ENCODE measurements at regions not wholly inside any gene's neighbourhood (a gene's known extent, or its start where the extent isn't known, plus 50 kb on each side); places are given as distances from the start of the nearest gene placed in this dataset.

DNA sequence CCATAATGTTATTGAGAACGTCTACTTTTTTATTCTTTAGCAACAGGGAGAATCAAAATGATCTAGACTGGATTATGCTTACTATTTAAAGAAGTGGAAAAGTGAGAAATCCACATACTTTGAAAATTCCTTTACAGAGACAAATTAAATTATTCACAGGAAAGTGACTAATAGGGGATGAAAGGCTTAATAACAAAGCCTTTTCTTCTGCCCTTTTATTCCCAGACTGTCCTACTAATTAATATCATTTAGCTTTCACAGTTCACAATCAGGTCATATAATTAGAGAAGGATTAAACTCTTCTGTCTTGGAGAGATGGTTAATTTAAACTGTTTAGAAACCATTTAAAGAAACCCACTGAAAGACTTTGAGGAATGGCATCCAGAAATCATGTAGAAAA, 58.8 kb downstream of the ARL4A start:
- TF ChIP-seq, protein P1, sequence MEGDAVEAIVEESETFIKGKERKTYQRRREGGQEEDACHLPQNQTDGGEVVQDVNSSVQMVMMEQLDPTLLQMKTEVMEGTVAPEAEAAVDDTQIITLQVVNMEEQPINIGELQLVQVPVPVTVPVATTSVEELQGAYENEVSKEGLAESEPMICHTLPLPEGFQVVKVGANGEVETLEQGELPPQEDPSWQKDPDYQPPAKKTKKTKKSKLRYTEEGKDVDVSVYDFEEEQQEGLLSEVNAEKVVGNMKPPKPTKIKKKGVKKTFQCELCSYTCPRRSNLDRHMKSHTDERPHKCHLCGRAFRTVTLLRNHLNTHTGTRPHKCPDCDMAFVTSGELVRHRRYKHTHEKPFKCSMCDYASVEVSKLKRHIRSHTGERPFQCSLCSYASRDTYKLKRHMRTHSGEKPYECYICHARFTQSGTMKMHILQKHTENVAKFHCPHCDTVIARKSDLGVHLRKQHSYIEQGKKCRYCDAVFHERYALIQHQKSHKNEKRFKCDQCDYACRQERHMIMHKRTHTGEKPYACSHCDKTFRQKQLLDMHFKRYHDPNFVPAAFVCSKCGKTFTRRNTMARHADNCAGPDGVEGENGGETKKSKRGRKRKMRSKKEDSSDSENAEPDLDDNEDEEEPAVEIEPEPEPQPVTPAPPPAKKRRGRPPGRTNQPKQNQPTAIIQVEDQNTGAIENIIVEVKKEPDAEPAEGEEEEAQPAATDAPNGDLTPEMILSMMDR (conservative IDR thresholded peaks at IDR 0.05; ENCODE audit: low read depth, low read length): no peak
- no peak for TF ChIP-seq EZH2 (IDR thresholded peaks at IDR 0.05; ENCODE audit: borderline replicate concordance, low read depth, low read length, poor library complexity, severe bottlenecking)
